SH-SY5Y (cell line): ENCODE measurements at regions not wholly inside any gene's neighbourhood (a gene's known extent, or its start where the extent isn't known, plus 50 kb on each side); places are given as distances from the start of the nearest gene placed in this dataset.

Source experiments
- GATA2 ChIP-seq: IDR thresholded peaks from 2 replicates; pipeline ENCODE4 v1.6.1; 2011; ENCODE audit warnings: mild to moderate bottlenecking, low read depth, low read length
- GATA3 ChIP-seq: IDR thresholded peaks from 2 replicates; pipeline ENCODE4 v1.6.1; 2011; ENCODE audit warnings: low read depth, mild to moderate bottlenecking, low read length, moderate library complexity

GRCh38 chr12:58981961-58982360 lies 61.7 kb upstream of the LRIG3 start:
- no peak for TF ChIP-seq GATA2
- TF ChIP-seq GATA3, result no peak
